Thyroid gland (tissue), 4 donors: ENCODE measurements at regions not wholly inside any gene's neighbourhood (a gene's known extent, or its start where the extent isn't known, plus 50 kb on each side); places are given as distances from the start of the nearest gene placed in this dataset.

Experiments used
- POLR2A ChIP-seq, 2 donors: fragments of 450-650 bp; IDR thresholded peaks; one replicate each; pipeline ENCODE4 v1.6.1; 2017; ENCODE audit warnings: antibody characterized with exemption in 2 of 2, mild to moderate bottlenecking in 2 of 2, moderate library complexity in 1 of 2
- TF ChIP-seq, protein P1 (sequence below), 6 experiments: fragments of 200-600 bp in 3 of 6; fragments of 450-650 bp in 3 of 6; sonication (generic) in 3 of 6; IDR thresholded peaks; one replicate each; pipeline ENCODE4 v1.5.1; 2016 to 2019; ENCODE audit warnings: antibody characterized with exemption in 6 of 6, mild to moderate bottlenecking in 2 of 6, inconsistent platforms in 1 of 6, moderate library complexity in 1 of 6

DNA sequence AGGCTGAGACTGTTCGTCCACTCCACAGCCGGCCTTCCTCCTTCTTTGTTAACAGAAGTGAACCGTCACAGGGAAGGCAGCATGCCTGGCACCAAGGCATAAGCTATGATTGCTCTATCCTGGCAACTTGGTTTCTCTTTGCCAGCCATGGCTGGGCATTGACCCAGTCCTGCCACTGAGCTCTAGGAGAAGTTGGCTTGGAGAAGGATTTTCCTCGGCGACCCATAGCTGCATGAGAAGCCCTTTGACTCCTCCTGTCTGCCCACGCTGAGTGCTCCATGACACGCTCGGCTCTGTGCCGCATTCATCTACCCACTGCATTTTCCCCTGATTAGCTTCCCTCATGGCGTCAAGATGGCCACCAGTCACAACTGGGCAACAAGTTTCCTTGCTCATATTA, 111.8 kb upstream of the EXOC2 start:
- TF ChIP-seq, protein P1, sequence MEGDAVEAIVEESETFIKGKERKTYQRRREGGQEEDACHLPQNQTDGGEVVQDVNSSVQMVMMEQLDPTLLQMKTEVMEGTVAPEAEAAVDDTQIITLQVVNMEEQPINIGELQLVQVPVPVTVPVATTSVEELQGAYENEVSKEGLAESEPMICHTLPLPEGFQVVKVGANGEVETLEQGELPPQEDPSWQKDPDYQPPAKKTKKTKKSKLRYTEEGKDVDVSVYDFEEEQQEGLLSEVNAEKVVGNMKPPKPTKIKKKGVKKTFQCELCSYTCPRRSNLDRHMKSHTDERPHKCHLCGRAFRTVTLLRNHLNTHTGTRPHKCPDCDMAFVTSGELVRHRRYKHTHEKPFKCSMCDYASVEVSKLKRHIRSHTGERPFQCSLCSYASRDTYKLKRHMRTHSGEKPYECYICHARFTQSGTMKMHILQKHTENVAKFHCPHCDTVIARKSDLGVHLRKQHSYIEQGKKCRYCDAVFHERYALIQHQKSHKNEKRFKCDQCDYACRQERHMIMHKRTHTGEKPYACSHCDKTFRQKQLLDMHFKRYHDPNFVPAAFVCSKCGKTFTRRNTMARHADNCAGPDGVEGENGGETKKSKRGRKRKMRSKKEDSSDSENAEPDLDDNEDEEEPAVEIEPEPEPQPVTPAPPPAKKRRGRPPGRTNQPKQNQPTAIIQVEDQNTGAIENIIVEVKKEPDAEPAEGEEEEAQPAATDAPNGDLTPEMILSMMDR (IDR thresholded peaks at IDR 0.05): no peak
- no peak for TF ChIP-seq POLR2A (IDR thresholded peaks at IDR 0.05)
